ENCODE measurements at regions not wholly inside any gene's neighbourhood (a gene's known extent, or its start where the extent isn't known, plus 50 kb on each side); places are given as distances from the start of the nearest gene placed in this dataset.
"Not testable (repeated sequence)": the region's sequence is repeated elsewhere in the genome, so short reads cannot be mapped to it uniquely, and the experiment has no call there.

- Histone ChIP-seq H3K27me3 (ENCODE audit: insufficient read depth, low read length) (no peaks in the 10 kb centered on the region), H3K9me3 (ENCODE audit: low read length) (no peaks in the 10 kb centered on the region), H3K4me3 (ENCODE audit: low read length) (no peak overlapping the region), H2AFZ (ENCODE audit: low read depth, low read length) (no peak overlapping the region), H3K36me3 (ENCODE audit: insufficient read depth, low read length) (no peaks in the 10 kb centered on the region), H3K4me1 (ENCODE audit: insufficient read depth, low read length) (no peaks in the 10 kb centered on the region)
Observed at GRCh38 chr2:181788897-181789555, 102.5 kb upstream of the ITPRID2 start.

GRCh38 chr2:181789827-181790448 lies 101.6 kb upstream of the ITPRID2 start:
- H3K9me3 ChIP-seq (ENCODE audit: low read length), result no peaks in the 10 kb centered on the region
- no peak overlapping the region for H3K4me3 ChIP-seq (ENCODE audit: low read length)
- no peaks in the 10 kb centered on the region for H3K4me1 ChIP-seq (ENCODE audit: insufficient read depth, low read length)
- H2AFZ ChIP-seq (ENCODE audit: low read depth, low read length), result no peak overlapping the region
- H3K27me3 ChIP-seq (ENCODE audit: insufficient read depth, low read length), result no peaks in the 10 kb centered on the region
- H3K36me3 ChIP-seq (ENCODE audit: insufficient read depth, low read length), result no peaks in the 10 kb centered on the region

GRCh38 chr2:181790716-181791649 lies 100.5 kb upstream of the ITPRID2 start:
- H3K4me3 ChIP-seq (ENCODE audit: low read length), result no peak overlapping the region
- H3K36me3 ChIP-seq (ENCODE audit: insufficient read depth, low read length), result no peaks in the 10 kb centered on the region
- no peaks in the 10 kb centered on the region for H3K27me3 ChIP-seq (ENCODE audit: insufficient read depth, low read length)
- H3K9me3 ChIP-seq (ENCODE audit: low read length), result no peaks in the 10 kb centered on the region
- H3K4me1 ChIP-seq (ENCODE audit: insufficient read depth, low read length), result no peaks in the 10 kb centered on the region
- no peak overlapping the region for H2AFZ ChIP-seq (ENCODE audit: low read depth, low read length)

GRCh38 chr2:181792906-181793305 lies 98.6 kb upstream of the ITPRID2 start:
- no peaks in the 10 kb centered on the region for H3K36me3 ChIP-seq (ENCODE audit: insufficient read depth, low read length)
- no peak overlapping the region for H2AFZ ChIP-seq (ENCODE audit: low read depth, low read length)
- no peaks in the 10 kb centered on the region for H3K9me3 ChIP-seq (ENCODE audit: low read length)
- H3K4me3 ChIP-seq (ENCODE audit: low read length), result no peak overlapping the region
- H3K4me1 ChIP-seq (ENCODE audit: insufficient read depth, low read length), result no peaks in the 10 kb centered on the region
- no peaks in the 10 kb centered on the region for H3K27me3 ChIP-seq (ENCODE audit: insufficient read depth, low read length)

- no peak overlapping the region for H3K4me3 ChIP-seq (ENCODE audit: low read length)
- H3K36me3 ChIP-seq (ENCODE audit: insufficient read depth, low read length), result no peaks in the 10 kb centered on the region
- H3K4me1 ChIP-seq (ENCODE audit: insufficient read depth, low read length), result no peaks in the 10 kb centered on the region
- no peaks in the 10 kb centered on the region for H3K9me3 ChIP-seq (ENCODE audit: low read length)
- H3K27me3 ChIP-seq (ENCODE audit: insufficient read depth, low read length), result no peaks in the 10 kb centered on the region
- H2AFZ ChIP-seq (ENCODE audit: low read depth, low read length), result no peak overlapping the region
Observed at GRCh38 chr2:181798022-181798421, 93.5 kb upstream of the ITPRID2 start.

GRCh38 chr2:181802300-181802699 lies 89.2 kb upstream of the ITPRID2 start:
- not testable (repeated sequence) for H3K9me3 ChIP-seq (ENCODE audit: low read length); H3K36me3 ChIP-seq (ENCODE audit: insufficient read depth, low read length); H3K27me3 ChIP-seq (ENCODE audit: insufficient read depth, low read length); H3K4me1 ChIP-seq (ENCODE audit: insufficient read depth, low read length); H2AFZ ChIP-seq (ENCODE audit: low read depth, low read length); H3K4me3 ChIP-seq (ENCODE audit: low read length)

GRCh38 chr2:181803903-181804799 lies 87.4 kb upstream of the ITPRID2 start:
- H3K4me1 ChIP-seq (ENCODE audit: insufficient read depth, low read length); H3K4me3 ChIP-seq (ENCODE audit: low read length); H3K36me3 ChIP-seq (ENCODE audit: insufficient read depth, low read length); H3K9me3 ChIP-seq (ENCODE audit: low read length); H3K27me3 ChIP-seq (ENCODE audit: insufficient read depth, low read length); H2AFZ ChIP-seq (ENCODE audit: low read depth, low read length): not testable (repeated sequence)

- no peaks in the 10 kb centered on the region for H3K9me3 ChIP-seq (ENCODE audit: low read length)
- no peaks in the 10 kb centered on the region for H3K27me3 ChIP-seq (ENCODE audit: insufficient read depth, low read length)
- no peaks in the 10 kb centered on the region for H3K36me3 ChIP-seq (ENCODE audit: insufficient read depth, low read length)
- no peak overlapping the region for H3K4me3 ChIP-seq (ENCODE audit: low read length)
- H2AFZ ChIP-seq (ENCODE audit: low read depth, low read length), result no peak overlapping the region
- H3K4me1 ChIP-seq (ENCODE audit: insufficient read depth, low read length), result peaks cover 2% of the 10 kb centered on the region
Observed at GRCh38 chr2:181805228-181806038, 86.1 kb upstream of the ITPRID2 start.

- Histone ChIP-seq H3K27me3 (ENCODE audit: insufficient read depth, low read length) (no peaks in the 10 kb centered on the region), H3K36me3 (ENCODE audit: insufficient read depth, low read length) (no peaks in the 10 kb centered on the region), H2AFZ (ENCODE audit: low read depth, low read length) (no peak overlapping the region), H3K9me3 (ENCODE audit: low read length) (no peaks in the 10 kb centered on the region), H3K4me3 (ENCODE audit: low read length) (no peak overlapping the region), H3K4me1 (ENCODE audit: insufficient read depth, low read length) (peaks cover 4% of the 10 kb centered on the region)
Observed at GRCh38 chr2:181806039-181806392, 85.5 kb upstream of the ITPRID2 start.

GRCh38 chr2:181807526-181807925 lies 84.0 kb upstream of the ITPRID2 start:
- H2AFZ ChIP-seq (ENCODE audit: low read depth, low read length), result no peak overlapping the region
- peaks cover 8% of the 10 kb centered on the region for H3K4me1 ChIP-seq (ENCODE audit: insufficient read depth, low read length)
- H3K27me3 ChIP-seq (ENCODE audit: insufficient read depth, low read length), result no peaks in the 10 kb centered on the region
- H3K4me3 ChIP-seq (ENCODE audit: low read length), result no peak overlapping the region
- H3K9me3 ChIP-seq (ENCODE audit: low read length), result no peaks in the 10 kb centered on the region
- no peaks in the 10 kb centered on the region for H3K36me3 ChIP-seq (ENCODE audit: insufficient read depth, low read length)

GRCh38 chr2:181810823-181811695 lies 80.5 kb upstream of the ITPRID2 start:
- Histone ChIP-seq H3K9me3 (ENCODE audit: low read length) (no peaks in the 10 kb centered on the region), H2AFZ (ENCODE audit: low read depth, low read length) (peak overlapping the region; percentile 62), H3K4me3 (ENCODE audit: low read length) (peak overlapping the region; percentile 2), H3K36me3 (ENCODE audit: insufficient read depth, low read length) (no peaks in the 10 kb centered on the region), H3K4me1 (ENCODE audit: insufficient read depth, low read length) (peaks cover 6% of the 10 kb centered on the region), H3K27me3 (ENCODE audit: insufficient read depth, low read length) (no peaks in the 10 kb centered on the region)
